T47D (cell line): ENCODE measurements at regions not wholly inside any gene's neighbourhood (a gene's known extent, or its start where the extent isn't known, plus 50 kb on each side); places are given as distances from the start of the nearest gene placed in this dataset.

Experiments used
- DNase-seq, 2 experiments: peaks; one replicate each; pipeline versions ENCODE4 v3.0.0 to v3.0.0-alpha.2; 2011 to 2012; ENCODE audit warnings: low read depth in 1 of 2, low spot score in 1 of 2
- JUND ChIP-seq: IDR thresholded peaks from 2 replicates; pipeline ENCODE4 v1.6.1; 2012; ENCODE audit warnings: low read depth
- in situ Hi-C: cut with HindIII; loops from 2 replicates; pipeline ENCODE4 v1.10.0; 2016; ENCODE audit warnings: low sequenced_read_pairs, low pct_unique_long_range_greater_than_20kb

- TF ChIP-seq JUND = no peak
- in situ Hi-C loops = no loop called here
These were observed 219.8 kb downstream of the MZT1 start for GRCh38 chr13:72507416-72508199.

DNA sequence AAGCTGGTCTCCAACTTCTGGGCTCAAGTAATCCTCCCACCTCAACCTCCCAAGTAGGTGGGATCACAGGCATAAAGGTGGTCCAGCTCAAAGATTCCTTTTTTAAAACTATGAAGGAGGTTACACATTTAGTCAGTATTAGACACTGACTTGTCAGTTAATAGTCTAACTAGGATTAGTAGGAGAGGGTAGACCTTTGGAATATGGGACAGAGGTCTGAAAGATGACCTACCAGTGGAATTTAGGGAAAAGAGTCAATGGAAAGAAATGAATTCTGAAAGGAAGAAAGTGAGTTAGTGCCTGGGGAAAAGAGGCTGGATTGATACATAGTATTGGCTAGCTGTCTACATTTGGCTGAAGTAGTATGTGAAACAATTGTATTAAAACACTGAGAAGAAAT is 220.7 kb downstream of the MZT1 start:
- no peak for TF ChIP-seq JUND
- no peak for DNase-seq
- in situ Hi-C loops = no loop called here

More at GRCh38 chr13:72507416-72508199, 219.8 kb downstream of the MZT1 start:
- DNase-seq = peak; percentile 4 to 21

DNA sequence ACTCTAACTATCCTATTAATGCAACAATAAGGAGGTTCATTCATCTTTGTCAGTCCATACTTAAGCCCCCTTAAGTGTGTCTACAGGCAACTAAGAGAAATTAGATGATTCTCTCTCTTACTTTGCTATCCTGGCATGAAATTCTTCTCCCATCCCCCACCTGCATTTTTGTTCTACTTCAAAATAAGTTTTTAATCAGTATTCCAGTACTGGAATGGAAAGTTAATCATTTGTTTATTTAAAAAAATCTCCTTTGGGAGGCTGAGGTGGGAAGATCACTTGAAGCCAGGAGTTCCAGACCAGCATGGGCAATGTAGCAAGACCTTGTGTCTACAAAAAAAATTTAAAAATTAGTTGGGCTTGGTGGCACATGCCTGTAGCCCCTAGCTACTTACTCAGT is 222.1 kb downstream of the MZT1 start:
- DNase-seq = no peak
- no peak for TF ChIP-seq JUND
- in situ Hi-C loops = no loop called here

- no peak for DNase-seq
- no peak for TF ChIP-seq JUND
- in situ Hi-C loops = no loop called here
These were observed 223.1 kb downstream of the MZT1 start for GRCh38 chr13:72504131-72504841.

DNA sequence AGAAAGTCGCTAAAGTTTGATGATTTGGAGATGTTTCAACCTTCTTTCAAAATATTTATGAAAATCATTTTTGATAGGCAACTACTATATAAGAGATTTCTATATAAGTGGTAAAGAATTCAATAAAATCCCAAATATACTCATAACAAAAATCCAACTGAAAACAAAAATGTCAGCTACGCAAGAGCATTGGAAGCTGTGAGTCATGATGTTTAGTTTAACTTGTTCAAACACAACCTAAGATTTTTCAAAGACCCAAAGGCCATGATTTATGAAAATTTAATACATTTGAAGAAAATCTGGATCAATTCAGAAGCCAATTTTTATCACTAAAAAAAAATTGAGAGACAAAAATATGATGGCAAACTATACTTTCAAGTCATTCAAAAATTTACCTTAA is 226.6 kb downstream of the MZT1 start:
- in situ Hi-C loops = no loop called here
- no peak for TF ChIP-seq JUND
- DNase-seq = no peak

DNA sequence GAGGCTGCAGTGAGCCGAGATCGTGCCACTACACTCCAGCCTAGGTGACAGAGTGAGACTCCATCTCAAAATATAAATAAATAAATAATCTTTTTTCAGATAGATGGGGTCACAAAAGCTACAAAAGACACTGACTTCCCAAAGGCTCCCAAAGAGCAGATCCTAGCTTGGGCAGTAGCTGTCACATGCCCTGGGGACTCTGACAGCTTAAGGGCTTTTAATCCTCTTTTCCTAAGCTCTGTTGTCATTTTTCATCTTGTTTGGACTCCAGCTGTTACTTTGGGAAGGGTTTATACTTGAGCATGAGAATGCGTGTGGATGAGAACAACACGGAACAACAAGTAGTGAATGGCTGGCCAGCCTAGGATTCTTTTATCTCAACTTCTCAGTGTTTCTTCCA is 231.7 kb downstream of the MZT1 start:
- in situ Hi-C loops = no loop called here
- no peak for TF ChIP-seq JUND
- no peak for DNase-seq

- in situ Hi-C loops = no loop called here
- no peak for TF ChIP-seq JUND
- DNase-seq = no peak
These were observed 237.7 kb downstream of the MZT1 start for GRCh38 chr13:72489751-72490150.

- DNase-seq = no peak
- no peak for TF ChIP-seq JUND
- in situ Hi-C loops = no loop called here
These were observed 254.1 kb downstream of the MZT1 start for GRCh38 chr13:72473321-72473720.

DNA sequence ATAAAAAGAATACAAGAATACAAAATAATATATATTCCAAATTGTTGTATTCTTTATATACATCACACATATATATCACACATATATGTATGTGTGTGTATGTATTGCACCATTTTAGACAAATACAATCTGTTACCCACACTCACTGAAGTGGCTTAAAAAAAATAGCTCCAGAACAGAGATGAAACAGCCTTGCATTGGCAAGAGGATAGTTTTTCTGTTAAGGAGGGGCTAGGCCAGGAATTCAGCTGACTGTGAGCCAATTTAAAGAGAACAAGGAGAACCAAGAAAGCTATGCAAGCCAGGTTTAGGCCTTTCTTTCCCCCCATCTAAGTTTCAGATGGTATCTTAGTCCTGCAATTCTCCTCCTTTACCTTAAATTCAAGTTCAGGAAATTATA is 257.5 kb downstream of the MZT1 start:
- DNase-seq = no peak
- in situ Hi-C loops = no loop called here
- no peak for TF ChIP-seq JUND

DNA sequence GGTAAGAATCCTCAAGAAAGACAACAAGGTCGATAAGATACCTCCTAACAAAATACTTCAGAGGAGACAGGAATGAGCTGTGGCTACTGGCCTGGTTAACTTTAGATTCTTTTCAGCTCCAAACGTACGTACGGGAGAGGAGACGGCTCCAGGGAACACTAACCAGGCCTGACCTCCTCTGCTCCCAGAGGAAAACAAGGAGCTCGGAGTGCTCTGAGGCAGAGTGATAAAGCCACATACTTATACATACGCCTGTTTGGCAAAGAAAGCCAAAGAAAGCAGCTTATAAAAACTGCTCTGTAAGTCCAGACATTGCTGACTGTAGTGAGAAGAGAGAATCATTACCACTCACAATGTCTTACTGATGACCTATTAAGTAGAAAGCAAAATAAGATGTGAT is 263.9 kb downstream of the MZT1 start:
- TF ChIP-seq JUND = no peak
- in situ Hi-C loops = no loop called here
- no peak for DNase-seq

- DNase-seq = no peak
- in situ Hi-C loops = no loop called here
- no peak for TF ChIP-seq JUND
These were observed 264.7 kb downstream of the MZT1 start for GRCh38 chr13:72462726-72463125.

GRCh38 chr13:72462166-72462565 is 265.3 kb downstream of the MZT1 start:
- no peak for TF ChIP-seq JUND
- in situ Hi-C loops = no loop called here
- peak in 1 of 2 experiments; percentile 1 for DNase-seq

DNA sequence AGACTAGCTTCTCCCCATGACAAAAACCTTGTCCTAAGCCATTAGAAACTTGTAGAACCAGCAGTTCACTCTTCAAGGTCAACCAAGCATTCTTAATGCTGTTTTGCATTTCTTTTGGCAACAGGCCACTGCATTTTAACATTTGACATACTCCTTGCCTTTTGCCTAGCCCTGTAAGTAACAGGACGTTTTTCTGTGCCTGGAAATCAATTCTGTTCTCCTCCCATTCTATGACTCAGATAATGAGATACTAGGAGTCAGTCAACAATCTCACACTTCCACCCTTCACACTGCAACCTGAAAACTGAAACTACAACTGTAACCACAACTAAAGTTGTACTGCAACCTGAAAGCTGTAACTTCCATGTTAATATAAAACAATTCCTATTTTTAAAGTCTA is 268.7 kb downstream of the MZT1 start:
- in situ Hi-C loops = no loop called here
- TF ChIP-seq JUND = no peak
- peak in 1 of 2 experiments; percentile 26 for DNase-seq
